ENCODE measurements at regions not wholly inside any gene's neighbourhood (a gene's known extent, or its start where the extent isn't known, plus 50 kb on each side); places are given as distances from the start of the nearest gene placed in this dataset.

DNA sequence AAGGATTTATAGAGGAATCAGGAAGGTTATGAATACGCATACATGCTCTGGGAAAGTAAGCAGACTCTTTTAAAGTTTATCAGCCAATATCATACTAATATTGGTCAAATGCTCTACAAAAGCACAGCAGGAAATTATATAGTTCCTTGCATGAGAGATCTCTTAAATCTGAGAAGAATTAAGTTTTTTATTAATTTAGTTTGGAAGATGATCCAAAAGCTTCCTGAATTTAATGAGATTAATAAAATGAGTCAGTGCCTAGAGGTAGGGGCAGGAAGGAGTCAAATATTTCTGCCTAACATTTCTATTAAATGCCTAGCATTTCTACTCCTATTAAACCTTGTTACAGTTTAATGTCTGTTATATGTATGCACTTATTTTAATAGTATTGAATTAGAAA lies 1608.2 kb downstream of the GRIK2 start:
- TF ChIP-seq POLR2A (IDR thresholded peaks at IDR 0.05) (no peak), EP300 (IDR thresholded peaks at IDR 0.05; ENCODE audit: low read depth) (no peak), POLR2AphosphoS5 (IDR thresholded peaks at IDR 0.05) (no peak)
- TF ChIP-seq, protein P1, sequence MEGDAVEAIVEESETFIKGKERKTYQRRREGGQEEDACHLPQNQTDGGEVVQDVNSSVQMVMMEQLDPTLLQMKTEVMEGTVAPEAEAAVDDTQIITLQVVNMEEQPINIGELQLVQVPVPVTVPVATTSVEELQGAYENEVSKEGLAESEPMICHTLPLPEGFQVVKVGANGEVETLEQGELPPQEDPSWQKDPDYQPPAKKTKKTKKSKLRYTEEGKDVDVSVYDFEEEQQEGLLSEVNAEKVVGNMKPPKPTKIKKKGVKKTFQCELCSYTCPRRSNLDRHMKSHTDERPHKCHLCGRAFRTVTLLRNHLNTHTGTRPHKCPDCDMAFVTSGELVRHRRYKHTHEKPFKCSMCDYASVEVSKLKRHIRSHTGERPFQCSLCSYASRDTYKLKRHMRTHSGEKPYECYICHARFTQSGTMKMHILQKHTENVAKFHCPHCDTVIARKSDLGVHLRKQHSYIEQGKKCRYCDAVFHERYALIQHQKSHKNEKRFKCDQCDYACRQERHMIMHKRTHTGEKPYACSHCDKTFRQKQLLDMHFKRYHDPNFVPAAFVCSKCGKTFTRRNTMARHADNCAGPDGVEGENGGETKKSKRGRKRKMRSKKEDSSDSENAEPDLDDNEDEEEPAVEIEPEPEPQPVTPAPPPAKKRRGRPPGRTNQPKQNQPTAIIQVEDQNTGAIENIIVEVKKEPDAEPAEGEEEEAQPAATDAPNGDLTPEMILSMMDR (IDR thresholded peaks at IDR 0.05), result no peak
